ENCODE measurements at regions not wholly inside any gene's neighbourhood (a gene's known extent, or its start where the extent isn't known, plus 50 kb on each side); places are given as distances from the start of the nearest gene placed in this dataset.

DNA sequence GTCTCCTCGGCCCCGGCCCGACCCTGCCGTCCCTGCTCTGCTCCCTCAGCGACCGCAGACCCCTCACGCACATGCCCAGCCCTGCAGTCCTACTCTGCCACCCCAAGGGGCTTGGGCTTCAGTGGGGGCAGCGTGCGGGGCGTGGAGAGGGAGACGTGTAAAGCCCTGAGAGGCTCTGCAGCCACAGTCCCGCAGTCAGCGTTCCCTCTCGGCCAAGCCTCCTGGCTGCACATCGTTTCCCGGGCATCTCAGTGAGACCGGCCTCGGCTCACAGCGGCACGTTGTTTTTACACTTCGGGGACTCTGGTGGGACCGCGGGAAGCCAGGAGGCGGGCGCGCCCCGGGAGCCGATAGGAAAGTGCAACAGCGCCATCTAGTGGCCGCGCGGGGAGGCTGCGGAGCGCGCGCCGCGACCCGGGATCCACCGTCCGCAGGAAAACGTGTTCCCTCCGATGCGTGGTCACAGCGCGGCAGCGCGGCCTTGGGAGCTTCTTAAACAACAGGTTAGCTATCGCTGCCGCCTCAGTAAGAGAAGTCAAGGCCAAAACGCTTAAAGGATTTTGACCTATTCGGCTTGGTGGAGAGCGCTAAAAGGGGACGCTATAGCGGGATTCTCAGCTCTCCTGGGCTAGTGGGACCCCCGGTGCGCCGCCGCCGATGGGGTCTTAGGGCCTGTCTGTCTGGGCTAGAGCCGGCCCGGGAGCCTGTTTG is 226.8 kb upstream of the IGF1R start:
- ATAC-seq = peak; percentile 59

DNA sequence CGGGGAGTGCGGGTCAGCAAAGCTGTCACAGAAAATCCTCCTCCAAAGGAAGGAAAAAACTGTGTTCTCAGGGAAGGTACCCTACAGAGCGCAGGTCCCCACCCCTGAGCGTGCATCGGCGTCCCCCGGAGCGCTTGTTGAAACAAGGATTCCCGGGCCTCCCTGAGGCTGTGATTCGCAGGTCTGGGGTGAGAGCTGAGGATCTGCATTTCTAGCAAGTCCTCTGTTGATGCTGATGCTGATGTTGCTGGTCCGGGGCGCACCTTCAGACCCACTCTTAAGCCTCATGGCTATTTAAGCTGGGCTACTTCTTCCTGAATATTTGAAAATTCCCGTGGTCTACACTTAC is 226.2 kb upstream of the IGF1R start:
- ATAC-seq = no peak

DNA sequence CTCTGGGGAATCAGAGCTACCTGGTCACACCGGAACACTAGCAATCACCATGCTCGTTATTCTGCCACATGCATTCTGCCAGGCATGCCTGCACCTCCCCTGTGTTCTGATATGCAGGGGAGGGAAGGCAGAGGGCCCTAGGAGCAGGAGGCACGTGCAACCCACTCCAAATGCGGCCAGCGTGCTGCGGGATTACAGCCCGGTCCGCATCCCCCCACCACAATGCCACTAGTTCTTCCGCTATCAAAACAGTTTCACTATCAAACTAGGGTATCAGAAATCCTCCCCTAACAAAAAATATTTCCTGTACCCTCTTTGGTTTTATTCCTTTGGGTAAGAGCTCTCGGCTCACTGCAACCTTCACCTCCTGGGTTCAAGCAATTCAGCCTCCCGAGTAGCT is 223.2 kb upstream of the IGF1R start:
- ATAC-seq = no peak

DNA sequence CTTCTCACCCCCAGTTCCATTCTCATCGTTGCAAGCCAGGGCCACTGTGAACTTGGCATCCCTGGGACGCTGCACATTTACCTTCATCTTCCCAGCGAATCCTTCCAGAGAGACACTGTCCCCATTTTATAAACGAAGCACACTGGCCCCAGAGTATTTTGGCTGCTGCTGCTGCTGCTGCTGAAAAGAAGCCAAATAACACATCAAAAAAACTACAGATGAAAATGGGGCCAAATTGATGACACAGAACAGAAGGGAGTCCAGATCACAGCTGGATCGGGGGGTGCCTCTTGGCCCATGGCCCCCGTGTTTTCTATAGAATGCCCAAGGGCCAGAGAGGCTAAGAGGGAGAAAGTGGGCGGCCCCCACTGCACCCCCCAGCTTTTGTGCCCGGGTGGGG is 221.0 kb upstream of the IGF1R start:
- no peak for ATAC-seq

DNA sequence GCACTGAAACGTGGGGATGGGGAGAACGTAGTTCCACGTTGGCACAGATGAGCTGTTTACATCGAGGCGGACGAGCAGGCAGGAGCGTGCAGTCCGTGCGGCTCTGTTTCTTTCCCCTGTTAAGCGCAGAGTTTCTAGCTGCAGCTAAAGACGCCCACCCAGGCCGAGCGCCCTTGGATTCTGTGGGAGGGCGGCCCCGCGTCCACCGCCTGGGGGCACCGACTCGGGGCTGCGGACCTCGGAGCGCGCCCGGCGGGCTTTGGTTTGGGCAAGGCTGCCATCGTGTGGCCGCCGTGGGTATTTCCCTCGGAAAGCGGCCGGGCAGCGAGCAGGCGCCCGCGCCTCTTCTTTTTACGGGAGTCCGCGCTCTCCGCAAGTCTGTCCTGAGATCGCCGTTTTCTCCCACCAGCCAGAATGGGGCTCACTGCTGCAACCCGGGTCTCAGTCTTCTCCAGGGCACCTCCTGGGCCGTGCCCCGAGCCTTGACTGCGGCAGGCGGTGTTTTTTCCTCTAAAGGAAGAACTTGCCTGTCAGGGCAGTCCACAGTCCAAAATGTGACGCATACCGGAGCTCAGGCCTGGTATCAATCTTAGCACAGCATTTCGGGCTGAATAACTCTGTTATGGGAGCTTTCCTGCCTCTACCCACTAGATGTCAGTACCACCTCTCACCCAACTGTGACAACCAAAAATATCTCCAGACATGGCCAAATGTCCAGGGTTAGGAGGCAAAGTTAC is 219.9 kb upstream of the IGF1R start:
- peak; percentile 70 for ATAC-seq

DNA sequence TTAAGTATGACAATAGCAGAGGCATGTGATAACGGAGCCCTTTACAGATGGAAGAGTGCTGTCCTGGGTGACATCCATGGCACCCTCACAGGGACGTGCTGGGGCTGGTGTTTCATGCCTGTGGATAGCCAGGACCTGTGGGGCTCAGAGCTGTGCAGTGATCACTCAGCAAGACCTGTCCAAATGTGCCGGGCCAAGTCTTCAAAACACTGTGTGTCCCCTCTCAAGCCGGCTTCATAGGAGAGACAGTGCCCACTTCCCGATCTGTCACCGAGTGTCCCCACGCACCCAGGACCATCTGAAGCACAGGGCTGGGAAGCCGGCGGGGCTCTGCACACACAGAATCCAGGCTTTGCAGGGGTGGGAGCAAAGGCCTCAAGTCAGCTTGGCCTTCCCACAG is 217.2 kb upstream of the IGF1R start:
- ATAC-seq = no peak

DNA sequence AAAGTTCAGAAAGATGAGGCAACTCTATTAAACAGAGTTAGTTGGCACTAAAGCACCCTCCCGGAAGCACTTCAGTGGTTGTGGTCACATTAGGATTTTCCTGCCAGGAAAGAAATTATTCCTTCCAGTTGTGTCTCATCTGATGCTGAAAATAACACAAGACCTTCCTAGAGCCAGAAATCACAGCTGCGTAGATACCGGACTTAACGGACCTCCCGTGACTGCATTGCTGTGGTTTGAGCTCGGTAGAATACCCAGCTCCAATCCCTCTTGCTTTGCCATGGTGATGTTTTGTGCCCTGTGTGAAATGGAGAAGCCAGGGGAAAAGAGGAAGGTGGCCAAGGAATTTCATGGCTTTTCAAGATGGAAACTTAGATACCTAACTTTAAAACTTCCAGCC is 215.0 kb upstream of the IGF1R start:
- no peak for ATAC-seq

DNA sequence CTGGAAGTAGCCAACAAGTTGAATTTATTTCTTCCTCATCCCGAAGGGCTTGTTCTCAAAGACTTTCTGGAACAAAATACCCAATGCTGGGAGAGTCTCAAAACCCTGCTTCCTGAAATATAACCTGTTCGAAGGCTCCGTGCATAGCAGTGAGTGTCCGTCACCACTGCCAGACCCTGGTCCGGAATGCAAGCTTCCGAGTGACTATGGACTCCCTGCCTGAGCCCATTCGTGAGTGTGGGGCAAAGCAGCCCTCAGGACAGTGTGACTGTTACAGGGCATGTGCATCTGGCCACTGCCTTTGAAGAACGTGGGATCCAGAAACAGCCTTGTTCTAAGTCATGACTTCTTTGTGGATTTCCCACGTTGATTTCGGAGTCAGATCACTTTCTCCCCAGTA is 214.5 kb upstream of the IGF1R start:
- no peak for ATAC-seq

DNA sequence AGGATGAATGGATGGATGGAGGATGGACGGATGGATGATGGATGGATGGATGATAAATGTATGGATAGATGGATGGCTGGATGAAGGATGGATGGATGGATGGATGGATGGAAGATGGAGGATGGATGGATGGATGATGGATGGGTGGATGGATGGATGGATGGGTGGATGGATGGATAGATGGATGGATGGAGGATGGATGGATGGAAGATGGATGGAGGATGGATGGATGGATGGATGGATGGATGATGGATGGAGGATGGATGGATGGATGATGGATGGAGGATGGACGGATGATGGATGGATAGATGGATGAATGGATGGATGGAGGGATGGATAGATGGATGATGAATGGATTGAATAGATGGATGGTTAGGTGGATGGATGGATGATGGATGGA is 210.6 kb upstream of the IGF1R start:
- ATAC-seq = no peak

DNA sequence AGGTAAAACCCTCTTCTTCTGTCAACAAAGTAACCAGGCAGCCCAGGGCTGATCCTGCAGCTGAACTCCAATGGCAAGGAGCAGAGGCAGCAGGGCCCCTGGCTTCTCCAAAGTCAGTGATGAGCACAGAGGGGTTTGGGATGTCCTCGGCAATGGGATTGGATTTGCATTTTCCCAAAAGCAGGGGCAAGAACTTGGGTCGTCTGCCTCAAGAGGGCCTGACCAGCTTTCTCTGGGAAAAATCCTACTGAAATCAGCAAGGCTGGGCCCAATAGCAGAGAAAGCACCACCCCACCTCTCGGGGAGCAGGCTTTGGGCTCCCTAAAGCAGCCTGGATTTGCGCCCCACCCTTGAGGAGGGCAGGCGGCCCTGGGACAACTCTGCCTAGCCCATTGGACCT is 210.0 kb upstream of the IGF1R start:
- ATAC-seq = no peak

DNA sequence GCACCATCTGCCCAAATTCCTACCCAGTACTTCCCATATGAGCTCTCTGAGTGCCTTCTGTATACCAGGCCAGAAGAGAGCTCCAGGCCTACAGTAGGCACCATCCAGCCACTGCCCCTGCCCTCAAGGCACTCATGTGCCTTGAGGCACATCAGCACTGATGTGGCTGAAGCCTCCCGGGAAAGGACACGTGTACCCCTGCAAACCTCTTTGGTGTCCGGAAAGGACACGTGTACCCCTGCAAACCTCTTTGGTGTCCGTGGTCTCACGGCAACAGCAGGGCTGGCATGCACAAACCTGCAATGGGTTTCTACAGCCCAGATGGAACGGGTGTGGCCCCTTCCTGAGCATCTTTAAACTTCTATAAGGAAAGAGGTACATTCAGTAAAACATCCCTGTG is 209.4 kb upstream of the IGF1R start:
- no peak for ATAC-seq

DNA sequence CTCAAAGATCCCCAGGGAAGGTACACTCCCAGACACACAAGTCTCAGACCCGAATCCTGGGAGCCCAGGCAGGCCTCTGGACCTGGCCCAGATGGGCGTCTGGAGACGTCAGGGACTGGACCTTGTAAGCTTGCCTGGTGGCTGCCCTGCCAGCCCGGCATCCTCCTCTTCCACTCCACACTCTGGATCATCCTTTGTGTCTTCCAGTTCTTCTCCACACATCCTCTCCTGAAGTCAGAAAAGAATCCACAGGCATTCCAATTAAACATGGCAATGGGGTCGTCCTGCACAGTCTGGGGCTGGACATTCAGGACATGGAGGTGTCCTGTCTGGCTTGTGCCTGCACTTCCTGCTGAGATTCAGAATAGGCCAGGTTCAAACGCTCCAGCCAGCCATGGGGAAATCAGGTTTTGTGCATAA is 208.8 kb upstream of the IGF1R start:
- ATAC-seq = no peak

DNA sequence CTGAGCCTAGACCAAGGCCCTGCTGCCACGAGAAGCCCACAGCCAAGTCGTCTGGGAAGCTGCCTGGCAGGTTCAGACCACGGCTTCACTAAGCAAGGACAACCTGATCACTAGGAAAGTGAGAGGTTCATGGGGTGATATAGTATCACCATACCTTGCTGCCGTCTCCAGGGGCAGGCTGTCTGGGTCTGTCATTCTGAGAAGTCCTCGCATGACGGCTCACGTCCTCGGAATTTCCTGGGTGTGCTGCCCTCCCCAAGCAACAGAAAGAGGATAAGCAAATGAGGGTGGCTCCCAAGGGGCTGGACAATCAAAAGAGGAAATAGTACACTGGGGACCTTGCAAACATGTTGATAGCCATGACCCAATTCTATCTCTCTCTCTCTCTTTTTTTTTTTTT is 207.4 kb upstream of the IGF1R start:
- no peak for ATAC-seq

DNA sequence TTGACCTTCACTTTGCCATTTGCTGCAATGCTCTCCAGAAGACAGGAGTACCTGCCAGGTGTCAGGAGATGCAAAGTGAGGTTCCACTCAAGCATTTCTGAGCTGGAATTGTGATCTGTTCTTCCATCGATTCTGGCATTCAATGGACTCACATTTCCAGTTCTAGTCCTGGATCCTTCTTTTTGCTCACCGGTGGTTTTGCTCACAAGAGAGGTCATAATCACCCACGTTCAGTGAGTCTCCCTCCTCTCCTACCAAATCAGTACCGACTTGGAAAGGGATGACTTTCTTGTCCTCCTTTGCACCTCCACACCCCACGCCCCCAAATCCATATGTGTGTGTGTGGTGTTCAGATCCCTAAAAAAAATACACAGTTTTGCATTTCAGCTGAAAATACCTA is 206.7 kb upstream of the IGF1R start:
- ATAC-seq = no peak

DNA sequence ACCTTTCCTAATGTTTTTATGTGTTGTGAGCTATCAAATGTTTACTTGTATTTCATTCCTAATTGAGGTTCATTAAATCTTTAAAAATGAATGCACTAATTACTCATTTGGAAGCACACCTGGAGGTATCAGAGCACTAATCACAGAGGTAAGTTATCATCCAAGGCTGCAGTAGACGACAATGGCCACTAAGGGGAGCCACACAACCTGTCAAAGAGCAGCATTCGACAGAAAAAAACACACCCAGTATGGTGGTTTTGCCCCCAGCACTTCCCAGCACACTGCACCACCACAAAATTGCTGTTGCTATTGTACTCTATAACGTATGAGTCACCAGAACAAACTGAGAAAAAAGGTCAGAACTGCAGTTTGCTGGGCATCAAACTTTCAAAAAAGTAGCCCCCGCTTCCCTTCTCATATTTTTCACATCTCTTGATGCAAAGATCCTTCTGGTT is 205.9 kb upstream of the IGF1R start:
- peak; percentile 80 for ATAC-seq

DNA sequence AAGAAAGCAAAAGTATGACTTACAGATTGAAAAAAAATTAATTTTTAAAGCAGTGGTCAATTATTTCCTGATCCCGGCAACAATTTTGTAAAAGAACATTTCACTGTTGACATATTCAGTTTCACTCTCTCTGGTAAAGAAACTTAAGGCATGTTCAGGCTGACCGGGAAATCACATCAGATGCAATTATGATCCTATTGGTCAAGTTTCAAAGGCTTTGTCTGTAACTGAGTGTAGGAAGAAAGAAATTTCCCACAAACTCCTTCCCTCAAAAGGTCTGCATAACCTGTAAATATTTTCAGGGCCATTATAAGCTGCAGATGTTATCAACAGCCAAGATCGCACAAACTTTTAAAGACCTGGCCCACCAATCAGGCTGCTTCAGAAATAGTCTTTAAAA is 205.4 kb upstream of the IGF1R start:
- ATAC-seq = no peak

DNA sequence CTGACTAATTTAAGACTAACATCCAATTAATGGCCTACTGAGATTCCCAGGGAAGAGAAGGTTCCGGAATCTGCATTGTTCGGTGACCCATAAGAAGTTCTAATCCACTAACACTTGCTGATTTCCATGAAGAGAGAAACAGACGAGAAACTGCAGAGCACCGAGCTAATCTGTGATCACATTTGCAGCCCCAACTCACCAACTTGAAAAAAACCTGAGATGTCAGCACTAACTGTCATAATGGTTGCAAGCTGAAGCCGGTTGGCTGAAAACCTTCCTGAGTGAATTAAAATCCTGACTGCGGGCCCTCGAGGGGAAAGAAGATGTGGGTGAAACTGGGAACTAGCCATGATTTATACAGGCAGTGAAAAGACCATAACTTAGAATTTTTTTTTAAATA is 204.8 kb upstream of the IGF1R start:
- no peak for ATAC-seq

DNA sequence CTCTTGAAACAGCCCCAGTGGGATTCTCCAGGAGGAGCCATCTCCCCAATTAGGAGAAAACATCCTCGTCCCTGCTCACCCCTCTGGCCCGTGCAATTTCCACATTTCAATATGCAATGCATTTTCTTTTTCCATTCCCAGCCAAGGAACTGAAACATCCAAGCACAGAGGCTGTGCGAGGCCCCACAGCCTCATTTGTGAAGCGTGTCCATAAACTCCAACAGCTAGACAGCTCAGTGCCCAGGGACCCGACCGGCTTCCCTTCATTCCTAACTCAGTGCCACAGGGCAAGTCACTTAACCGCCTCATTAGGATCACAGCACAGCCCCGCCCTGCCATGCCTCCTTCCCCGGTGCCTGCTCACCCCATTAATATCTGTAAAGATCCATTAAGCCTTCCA is 204.2 kb upstream of the IGF1R start:
- peak; percentile 82 for ATAC-seq

DNA sequence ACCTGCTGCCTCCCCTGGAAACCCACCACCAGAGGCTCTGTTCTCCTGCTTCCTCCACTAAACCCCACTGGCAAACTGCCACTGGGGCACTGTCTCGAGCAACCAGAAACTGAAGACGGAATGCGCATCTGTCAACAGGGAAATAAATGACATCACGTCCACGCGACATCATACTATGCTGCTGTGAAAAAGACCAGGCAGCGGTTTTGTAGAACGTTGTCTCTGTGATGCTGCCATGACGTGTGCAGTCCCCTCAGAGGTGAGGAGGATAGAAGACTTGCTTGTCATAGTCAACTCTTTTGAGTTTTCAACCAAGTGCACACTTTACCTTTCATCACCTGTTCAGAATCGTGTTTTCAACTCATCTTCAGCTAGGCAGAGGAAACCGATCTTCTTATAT is 203.0 kb upstream of the IGF1R start:
- no peak for ATAC-seq

DNA sequence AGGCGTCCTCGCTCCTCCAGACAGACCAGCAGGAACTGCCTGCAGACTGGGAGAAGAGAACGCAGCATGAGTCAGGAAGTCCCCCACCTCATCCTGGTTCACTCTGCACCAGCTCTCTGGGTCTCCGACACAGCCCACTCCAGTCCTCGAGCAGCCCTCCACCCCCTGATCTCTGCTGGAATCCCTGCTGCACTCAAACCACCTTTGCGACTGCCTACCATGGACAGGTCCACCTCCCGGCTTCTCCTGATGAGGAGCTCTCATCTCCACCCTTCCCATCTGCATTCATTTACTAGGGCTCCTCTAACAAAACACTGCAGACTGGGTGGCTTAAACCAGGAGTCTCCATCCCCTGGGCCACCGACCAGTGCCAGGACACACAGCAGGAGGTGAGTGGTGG is 202.3 kb upstream of the IGF1R start:
- ATAC-seq = no peak

DNA sequence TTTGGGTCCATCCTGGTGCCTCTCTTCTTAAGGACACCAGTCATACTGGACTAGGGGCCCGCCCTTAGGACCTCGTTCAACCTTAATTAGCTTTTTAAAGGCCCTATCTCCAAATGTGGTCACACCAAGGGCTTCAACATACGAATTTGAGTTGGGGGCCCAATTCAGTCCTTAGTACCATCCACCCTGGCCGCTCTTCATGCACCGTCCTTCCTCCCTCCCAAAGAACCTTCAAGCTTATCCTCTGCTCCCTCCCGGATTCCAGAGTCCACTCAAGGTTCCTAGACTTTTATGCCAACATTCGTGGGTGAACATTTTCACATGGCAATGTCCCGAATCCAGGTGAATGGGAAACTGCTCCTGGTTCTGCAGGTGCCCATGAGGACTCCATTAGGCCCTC is 201.3 kb upstream of the IGF1R start:
- ATAC-seq = no peak

DNA sequence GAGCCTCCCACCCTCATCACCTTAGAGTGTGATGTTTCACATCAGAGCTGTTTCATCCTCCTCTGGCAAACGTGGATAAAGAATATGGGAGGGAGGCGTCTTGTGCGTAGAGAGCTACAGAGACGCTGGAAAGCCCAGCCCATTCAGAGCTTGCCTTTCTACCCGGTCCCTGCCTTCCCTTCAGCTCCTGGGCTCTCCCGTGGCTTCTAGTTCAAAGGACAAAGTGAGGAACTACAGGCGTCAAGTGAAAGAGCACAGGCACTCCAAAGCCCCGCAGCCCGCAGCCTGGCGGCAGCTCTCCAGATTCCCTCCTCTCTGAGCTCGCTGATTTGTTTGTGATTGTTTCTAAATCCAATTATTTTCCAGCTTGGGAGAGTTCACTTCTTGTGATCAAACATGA is 197.1 kb upstream of the IGF1R start:
- no peak for ATAC-seq

DNA sequence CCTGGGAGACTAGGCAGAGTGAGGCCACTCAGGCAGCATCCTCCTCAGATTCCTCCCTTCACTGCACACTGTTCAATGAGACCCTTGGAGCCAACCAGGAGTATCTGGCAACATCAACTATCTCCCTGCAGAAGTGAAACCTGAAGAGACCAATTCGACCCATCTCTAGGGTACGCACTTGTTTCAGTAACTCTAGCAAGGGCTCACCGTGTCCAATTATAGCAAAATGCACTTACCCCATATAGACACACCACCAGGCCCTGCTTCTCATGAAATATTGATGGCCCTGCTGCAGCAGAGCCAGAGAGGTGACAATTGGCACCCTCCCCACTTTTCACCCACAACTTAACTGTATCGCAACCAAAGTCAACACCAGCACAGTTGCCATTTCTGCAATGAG is 196.1 kb upstream of the IGF1R start:
- ATAC-seq = no peak

DNA sequence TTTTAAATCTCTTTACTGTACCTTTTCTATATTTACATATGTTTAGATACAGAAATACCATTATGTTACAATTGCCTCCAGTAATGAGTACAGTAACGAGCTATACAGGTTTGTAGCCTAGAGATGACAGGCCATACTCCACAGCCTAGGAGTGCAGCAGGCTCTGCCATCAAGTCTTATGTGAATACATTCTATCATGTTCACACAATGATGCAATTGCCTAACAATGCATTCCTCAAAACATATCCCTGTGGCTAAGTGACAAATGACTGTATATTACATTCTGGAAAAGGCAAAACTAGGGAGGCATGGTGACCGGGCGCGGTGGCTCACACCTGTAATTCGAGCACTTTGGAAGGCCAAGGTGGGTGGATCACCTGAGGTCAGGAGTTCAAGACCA is 192.4 kb upstream of the IGF1R start:
- ATAC-seq = peak; percentile 90

DNA sequence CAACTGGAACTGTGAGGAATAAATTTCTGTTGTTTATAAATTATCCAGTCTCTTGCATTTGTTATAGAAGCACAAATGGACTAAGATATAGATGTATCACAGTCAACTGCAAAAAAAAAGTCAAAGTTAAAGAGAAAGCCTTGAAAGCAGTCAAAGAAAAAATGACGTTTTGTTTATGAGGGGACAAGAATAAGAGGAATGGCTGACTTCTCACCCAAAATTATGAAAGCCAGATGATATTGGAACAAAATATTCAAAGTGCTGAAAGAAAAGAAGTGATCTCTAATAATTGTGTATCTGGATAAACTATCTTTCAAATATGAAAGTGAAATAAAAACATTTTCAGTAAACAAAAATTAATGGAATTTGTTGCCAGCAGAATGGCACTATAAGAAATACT is 171.8 kb upstream of the IGF1R start:
- ATAC-seq = no peak
